HL-60 (cell line): ENCODE measurements at regions not wholly inside any gene's neighbourhood (a gene's known extent, or its start where the extent isn't known, plus 50 kb on each side); places are given as distances from the start of the nearest gene placed in this dataset.

Experiments
- DNase-seq, 2 experiments: peaks; one replicate each; pipeline ENCODE4 v3.0.0-alpha.2; 2010 to 2020; ENCODE audit warnings: low read depth in 1 of 2, low spot score in 1 of 2
- H3K27ac ChIP-seq: fragments of 250-450 bp; sonication (Bioruptor Pico); replicated peaks from 2 replicates; pipeline ENCODE4 v1.5.1; 2020; ENCODE audit warnings: mild to moderate bottlenecking, moderate library complexity
- H3K27me3 ChIP-seq: fragments of 250-450 bp; sonication (Bioruptor Pico); 2 replicates; pipeline ENCODE4 v1.5.1; 2021; ENCODE audit warnings: mild to moderate bottlenecking, moderate library complexity; ENCODE audit not compliant: insufficient read depth, poor library complexity, severe bottlenecking
- H3K4me3 ChIP-seq: replicated peaks from 2 replicates; pipeline ENCODE4 v1.5.1; 2011; ENCODE audit warnings: mild to moderate bottlenecking, control low read depth, low read length; ENCODE audit not compliant: insufficient read depth
- GABPA ChIP-seq: IDR thresholded peaks from 2 replicates; pipeline ENCODE4 v1.6.1; 2012; ENCODE audit warnings: low read depth
- POLR2AphosphoS5 ChIP-seq: IDR thresholded peaks from 2 replicates; pipeline ENCODE4 v1.6.1; 2012; ENCODE audit warnings: low read depth
- SPI1 ChIP-seq: IDR thresholded peaks from 2 replicates; pipeline ENCODE4 v1.6.1; 2012; ENCODE audit warnings: low read depth, mild to moderate bottlenecking, borderline replicate concordance
- TF ChIP-seq, protein P1 (sequence below): IDR thresholded peaks from 2 replicates; pipeline ENCODE4 v1.6.1; 2012; ENCODE audit warnings: low read depth; ENCODE audit not compliant: insufficient replicate concordance
- TF ChIP-seq, protein P2 (sequence below): IDR thresholded peaks from one replicate; pipeline ENCODE4 v1.5.1; 2011; ENCODE audit warnings: low read length, control low read depth, inconsistent platforms; ENCODE audit not compliant: insufficient read depth

DNA sequence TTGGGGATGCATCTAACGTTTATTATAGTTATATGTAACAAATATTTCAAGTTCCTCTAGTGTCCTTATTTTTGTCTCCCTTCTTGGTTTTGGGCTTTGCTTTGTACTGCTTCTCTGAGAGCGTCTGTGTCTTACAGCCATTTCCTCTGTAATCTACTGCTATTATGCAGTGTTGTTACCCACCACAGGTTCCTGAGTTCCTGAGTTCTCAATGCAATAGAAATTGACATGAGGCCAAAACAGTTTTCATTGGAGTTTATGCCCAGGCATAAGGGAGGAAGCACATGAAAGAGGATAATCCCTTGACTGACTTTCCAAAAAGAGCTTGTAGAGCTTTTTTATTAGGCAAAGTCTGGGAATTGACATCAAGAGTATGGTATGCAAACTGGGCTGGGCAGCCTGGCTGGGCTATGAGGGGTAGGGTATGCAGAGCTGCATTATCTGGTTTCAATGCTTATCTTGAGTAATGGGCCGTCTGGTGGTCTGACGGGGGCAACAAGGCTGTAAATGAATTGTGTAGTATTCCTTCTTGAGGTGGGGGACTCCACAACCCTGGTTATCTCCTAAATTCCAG, 722.5 kb upstream of the ATXN7L3B start:
- no peak for TF ChIP-seq SPI1
- TF ChIP-seq GABPA: no peak
- TF ChIP-seq, protein P1, sequence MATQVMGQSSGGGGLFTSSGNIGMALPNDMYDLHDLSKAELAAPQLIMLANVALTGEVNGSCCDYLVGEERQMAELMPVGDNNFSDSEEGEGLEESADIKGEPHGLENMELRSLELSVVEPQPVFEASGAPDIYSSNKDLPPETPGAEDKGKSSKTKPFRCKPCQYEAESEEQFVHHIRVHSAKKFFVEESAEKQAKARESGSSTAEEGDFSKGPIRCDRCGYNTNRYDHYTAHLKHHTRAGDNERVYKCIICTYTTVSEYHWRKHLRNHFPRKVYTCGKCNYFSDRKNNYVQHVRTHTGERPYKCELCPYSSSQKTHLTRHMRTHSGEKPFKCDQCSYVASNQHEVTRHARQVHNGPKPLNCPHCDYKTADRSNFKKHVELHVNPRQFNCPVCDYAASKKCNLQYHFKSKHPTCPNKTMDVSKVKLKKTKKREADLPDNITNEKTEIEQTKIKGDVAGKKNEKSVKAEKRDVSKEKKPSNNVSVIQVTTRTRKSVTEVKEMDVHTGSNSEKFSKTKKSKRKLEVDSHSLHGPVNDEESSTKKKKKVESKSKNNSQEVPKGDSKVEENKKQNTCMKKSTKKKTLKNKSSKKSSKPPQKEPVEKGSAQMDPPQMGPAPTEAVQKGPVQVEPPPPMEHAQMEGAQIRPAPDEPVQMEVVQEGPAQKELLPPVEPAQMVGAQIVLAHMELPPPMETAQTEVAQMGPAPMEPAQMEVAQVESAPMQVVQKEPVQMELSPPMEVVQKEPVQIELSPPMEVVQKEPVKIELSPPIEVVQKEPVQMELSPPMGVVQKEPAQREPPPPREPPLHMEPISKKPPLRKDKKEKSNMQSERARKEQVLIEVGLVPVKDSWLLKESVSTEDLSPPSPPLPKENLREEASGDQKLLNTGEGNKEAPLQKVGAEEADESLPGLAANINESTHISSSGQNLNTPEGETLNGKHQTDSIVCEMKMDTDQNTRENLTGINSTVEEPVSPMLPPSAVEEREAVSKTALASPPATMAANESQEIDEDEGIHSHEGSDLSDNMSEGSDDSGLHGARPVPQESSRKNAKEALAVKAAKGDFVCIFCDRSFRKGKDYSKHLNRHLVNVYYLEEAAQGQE: no peak
- TF ChIP-seq, protein P2, sequence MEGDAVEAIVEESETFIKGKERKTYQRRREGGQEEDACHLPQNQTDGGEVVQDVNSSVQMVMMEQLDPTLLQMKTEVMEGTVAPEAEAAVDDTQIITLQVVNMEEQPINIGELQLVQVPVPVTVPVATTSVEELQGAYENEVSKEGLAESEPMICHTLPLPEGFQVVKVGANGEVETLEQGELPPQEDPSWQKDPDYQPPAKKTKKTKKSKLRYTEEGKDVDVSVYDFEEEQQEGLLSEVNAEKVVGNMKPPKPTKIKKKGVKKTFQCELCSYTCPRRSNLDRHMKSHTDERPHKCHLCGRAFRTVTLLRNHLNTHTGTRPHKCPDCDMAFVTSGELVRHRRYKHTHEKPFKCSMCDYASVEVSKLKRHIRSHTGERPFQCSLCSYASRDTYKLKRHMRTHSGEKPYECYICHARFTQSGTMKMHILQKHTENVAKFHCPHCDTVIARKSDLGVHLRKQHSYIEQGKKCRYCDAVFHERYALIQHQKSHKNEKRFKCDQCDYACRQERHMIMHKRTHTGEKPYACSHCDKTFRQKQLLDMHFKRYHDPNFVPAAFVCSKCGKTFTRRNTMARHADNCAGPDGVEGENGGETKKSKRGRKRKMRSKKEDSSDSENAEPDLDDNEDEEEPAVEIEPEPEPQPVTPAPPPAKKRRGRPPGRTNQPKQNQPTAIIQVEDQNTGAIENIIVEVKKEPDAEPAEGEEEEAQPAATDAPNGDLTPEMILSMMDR: no peak
- TF ChIP-seq POLR2AphosphoS5: no peak
- no peak overlapping the region for H3K4me3 ChIP-seq
- DNase-seq: no peak
- no peaks in the 10 kb centered on the region for H3K27me3 ChIP-seq
- H3K27ac ChIP-seq: no peak overlapping the region

DNA sequence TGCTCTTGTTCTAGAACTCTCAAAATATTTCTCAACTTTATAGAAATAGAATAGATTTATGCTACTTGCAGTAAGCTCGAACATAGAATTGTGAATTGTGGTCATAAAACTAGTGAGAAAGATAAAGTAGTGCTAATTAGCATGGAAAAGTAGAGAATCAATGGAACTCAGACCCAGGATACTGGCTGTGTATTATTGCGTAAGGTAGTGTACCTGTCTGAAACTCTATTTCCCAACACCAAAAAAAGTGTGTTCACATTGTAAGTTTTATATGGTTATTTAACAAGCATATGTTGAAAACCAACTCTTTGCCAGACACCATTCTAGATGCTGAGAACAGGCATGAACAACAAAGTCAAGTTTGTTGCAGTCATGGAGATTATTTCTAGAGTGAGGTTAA, 720.5 kb upstream of the ATXN7L3B start:
- Histone ChIP-seq H3K27me3 (no peaks in the 10 kb centered on the region), H3K27ac (no peak overlapping the region), H3K4me3 (no peak overlapping the region)
- TF ChIP-seq, protein P1: no peak
- TF ChIP-seq, protein P2: no peak
- no peak for TF ChIP-seq SPI1
- no peak for DNase-seq

DNA sequence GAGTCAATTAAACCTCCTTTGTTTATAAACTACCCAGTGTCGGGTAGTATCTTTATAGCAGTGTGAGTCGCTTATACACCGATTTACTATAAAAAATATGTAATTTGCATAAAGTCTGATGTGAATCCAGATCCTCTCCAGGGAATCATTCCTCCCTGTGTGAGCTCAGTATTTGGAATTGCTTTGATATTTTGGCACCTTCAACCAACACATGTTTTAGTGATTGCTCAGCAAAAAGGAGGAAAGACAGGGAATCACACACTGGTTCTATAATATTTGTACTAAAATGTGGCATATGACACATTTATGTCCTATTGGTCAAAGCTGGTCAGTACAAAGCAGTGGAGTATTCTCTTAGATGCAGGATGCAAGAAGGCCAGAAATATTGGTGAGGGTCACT, 703.9 kb upstream of the ATXN7L3B start:
- TF ChIP-seq, protein P2: no peak
- TF ChIP-seq GABPA (no peak), POLR2AphosphoS5 (no peak), SPI1 (no peak)
- TF ChIP-seq, protein P1: no peak
- no peaks in the 10 kb centered on the region for H3K27me3 ChIP-seq
- no peak for DNase-seq
- no peak overlapping the region for H3K27ac ChIP-seq
- no peak overlapping the region for H3K4me3 ChIP-seq
